ENCODE measurements at regions not wholly inside any gene's neighbourhood (a gene's known extent, or its start where the extent isn't known, plus 50 kb on each side); places are given as distances from the start of the nearest gene placed in this dataset.

DNA sequence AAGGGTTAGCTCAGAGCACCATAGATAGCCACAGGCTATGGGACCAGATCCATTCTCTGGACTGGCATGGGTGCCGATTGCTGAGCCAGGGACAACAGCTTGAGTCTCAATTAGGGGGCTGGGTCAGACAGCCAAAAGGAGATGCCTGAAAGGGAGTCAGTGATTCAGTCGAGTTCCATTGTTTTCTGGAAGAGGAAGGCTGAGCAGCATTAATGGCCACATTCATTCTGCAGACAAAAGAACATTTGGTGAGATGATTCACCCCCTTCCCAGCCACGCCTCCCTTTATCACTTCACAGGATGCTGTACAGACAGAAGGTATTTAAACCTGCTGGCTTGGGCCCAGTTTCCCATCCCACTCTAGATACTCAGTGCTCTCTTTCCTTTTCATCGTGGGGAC, 131.9 kb downstream of the ADAMTS15 start:
- CTCF ChIA-PET = no interaction called here
- intact Hi-C loops (cut with micrococcal nuclease) = no loop called here
- H3K27me3 Mint-ChIP-seq = no peaks in the 10 kb centered on the region
- H3K4me1 Mint-ChIP-seq (ENCODE audit: low read depth) = no peaks in the 10 kb centered on the region
- no peak overlapping the region for H3K4me3 Mint-ChIP-seq
- no peaks in the 10 kb centered on the region for H3K9me3 Mint-ChIP-seq
- H3K27ac Mint-ChIP-seq = no peak overlapping the region
- H3K36me3 Mint-ChIP-seq = no peaks in the 10 kb centered on the region
- POLR2A ChIA-PET = no interaction called here
- DNase-seq = no peak

DNA sequence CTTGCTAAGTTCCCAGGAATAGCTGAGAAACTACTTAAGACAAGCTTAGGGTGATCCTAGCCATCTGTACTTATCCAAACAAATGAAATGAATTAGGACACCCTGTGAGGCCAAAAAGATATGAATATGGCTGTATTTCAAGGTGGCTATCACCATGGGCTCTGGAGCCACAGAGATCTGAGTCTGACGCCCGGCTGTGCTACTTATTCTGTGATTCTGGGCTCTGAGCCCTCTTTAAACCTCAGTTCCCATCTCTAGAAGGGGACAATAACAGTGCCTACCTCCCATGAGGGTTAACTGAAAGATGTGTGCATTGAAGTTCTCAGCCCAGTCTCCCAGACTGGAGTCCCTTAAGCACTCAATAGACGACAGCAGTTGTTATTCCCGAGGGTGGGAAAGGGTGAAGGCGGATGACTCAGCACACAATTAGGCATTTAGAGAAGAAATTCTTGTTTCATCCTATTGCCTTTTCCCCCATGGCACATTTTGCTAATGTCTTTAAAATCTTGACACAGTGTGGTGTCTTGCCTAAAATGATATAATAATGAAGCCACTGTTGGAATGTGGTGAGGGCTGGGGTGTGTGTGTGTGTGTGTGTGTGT, 132.5 kb downstream of the ADAMTS15 start:
- Mint-ChIP-seq H3K27me3 (no peaks in the 10 kb centered on the region), H3K27ac (no peak overlapping the region), H3K4me3 (no peak overlapping the region), H3K36me3 (no peaks in the 10 kb centered on the region), H3K9me3 (no peaks in the 10 kb centered on the region), H3K4me1 (ENCODE audit: low read depth) (no peaks in the 10 kb centered on the region)
- ChIA-PET POLR2A (no interaction called here), CTCF (no interaction called here)
- DNase-seq = no peak
- intact Hi-C loops (cut with micrococcal nuclease) = no loop called here

DNA sequence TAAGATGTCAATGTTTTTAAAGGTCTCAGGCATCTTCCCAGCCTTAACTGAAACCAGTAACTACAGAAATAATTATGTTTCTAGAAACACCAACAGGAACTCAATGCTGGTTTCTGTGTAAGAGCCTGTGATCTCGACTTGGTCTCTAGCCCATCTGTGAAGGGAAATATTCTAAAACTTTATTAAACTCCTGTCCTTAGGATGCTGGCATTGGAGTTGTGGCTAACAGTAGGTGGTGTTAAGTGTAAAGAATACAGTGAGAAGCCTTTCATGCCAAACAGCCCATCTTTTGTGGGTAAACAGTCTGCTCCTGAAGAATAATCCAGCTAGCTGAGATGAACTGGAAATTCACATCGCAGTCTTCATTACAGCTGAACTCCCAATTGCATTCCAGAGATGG, 133.2 kb downstream of the ADAMTS15 start:
- POLR2A ChIA-PET = no interaction called here
- H3K27ac Mint-ChIP-seq = no peak overlapping the region

DNA sequence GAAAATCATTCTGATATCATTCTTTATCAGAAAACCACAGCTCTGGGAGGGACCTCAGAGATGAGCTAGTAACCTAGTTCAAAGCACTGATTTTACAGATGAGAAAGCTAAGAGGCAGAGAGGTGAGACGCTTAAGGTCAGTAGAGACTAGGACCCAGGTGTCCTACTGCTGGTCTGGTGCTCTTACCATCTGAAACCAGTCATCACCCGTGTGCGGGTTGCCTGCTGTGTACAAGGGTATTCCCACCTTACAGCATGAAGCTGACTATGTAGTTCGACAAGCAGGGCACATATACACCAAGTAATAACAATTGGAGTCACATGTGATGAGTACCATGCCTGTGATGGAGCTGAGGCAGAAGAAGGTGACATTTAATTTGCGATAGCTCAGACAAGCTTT, 133.7 kb downstream of the ADAMTS15 start:
- CTCF ChIA-PET = no interaction called here
- POLR2A ChIA-PET = no interaction called here
- H3K27me3 Mint-ChIP-seq = no peaks in the 10 kb centered on the region
- no peaks in the 10 kb centered on the region for H3K36me3 Mint-ChIP-seq
- intact Hi-C loops (cut with micrococcal nuclease) = no loop called here
- DNase-seq = no peak
- H3K4me3 Mint-ChIP-seq = no peak overlapping the region
- H3K27ac Mint-ChIP-seq = no peak overlapping the region
- peaks cover 2% of the 10 kb centered on the region for H3K9me3 Mint-ChIP-seq
- no peaks in the 10 kb centered on the region for H3K4me1 Mint-ChIP-seq (ENCODE audit: low read depth)

More for the DNA sequence above, 133.2 kb downstream of the ADAMTS15 start:
- CTCF ChIA-PET = no interaction called here
- intact Hi-C loops (cut with micrococcal nuclease) = no loop called here
- H3K9me3 Mint-ChIP-seq = peaks cover 2% of the 10 kb centered on the region
- H3K27me3 Mint-ChIP-seq = no peaks in the 10 kb centered on the region
- no peaks in the 10 kb centered on the region for H3K4me1 Mint-ChIP-seq (ENCODE audit: low read depth)
- no peak overlapping the region for H3K4me3 Mint-ChIP-seq
- DNase-seq = no peak
- no peaks in the 10 kb centered on the region for H3K36me3 Mint-ChIP-seq

DNA sequence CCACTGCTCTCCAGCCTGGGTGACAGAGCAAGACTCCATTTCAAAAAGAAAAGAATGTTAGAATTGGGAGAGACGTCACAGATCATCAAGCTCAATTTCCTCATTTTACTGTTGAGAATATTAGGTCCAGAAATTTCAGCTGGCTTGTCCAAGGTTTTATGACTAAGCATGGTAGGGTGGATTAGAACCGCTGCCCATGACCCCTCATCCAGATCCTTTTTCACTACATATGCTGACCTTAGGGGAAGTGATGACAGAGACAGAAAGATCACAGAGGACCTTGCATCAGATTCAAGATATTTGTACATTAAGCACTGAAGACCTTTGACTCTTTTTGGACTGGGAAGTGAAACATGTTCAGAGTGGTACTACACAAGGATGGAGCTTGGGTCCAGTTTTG, 134.5 kb downstream of the ADAMTS15 start:
- intact Hi-C loops (cut with micrococcal nuclease) = no loop called here
- Mint-ChIP-seq H3K4me1 (ENCODE audit: low read depth) (no peaks in the 10 kb centered on the region), H3K36me3 (no peaks in the 10 kb centered on the region), H3K9me3 (peaks cover 2% of the 10 kb centered on the region), H3K27ac (no peak overlapping the region), H3K4me3 (no peak overlapping the region), H3K27me3 (no peaks in the 10 kb centered on the region)
- DNase-seq = no peak
- CTCF ChIA-PET = no interaction called here
- POLR2A ChIA-PET = no interaction called here

DNA sequence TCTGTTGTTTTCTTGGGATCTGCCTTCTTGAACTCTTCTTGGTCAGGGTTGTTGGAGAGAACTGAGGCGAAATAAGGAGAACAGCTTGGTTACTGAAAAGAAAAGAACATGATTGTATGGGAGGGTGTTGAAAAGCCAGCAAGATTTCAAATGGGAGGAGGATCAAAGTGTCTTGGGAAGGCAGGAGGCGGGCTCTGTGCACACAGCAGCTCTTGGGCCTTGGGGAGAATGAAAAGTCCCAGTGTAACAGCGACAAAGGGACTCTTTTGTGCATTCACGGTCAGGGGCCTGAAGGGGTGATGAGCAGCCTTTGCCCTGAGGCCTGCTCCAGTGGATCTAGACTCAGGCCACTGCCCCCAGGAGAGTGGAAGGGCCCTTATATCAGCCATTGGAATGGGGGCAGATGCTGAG, 135.4 kb downstream of the ADAMTS15 start:
- no peaks in the 10 kb centered on the region for H3K36me3 Mint-ChIP-seq
- H3K4me1 Mint-ChIP-seq (ENCODE audit: low read depth) = no peaks in the 10 kb centered on the region
- DNase-seq = no peak
- ChIA-PET POLR2A (no interaction called here), CTCF (no interaction called here)
- intact Hi-C loops (cut with micrococcal nuclease) = no loop called here
- H3K27me3 Mint-ChIP-seq = no peaks in the 10 kb centered on the region
- no peak overlapping the region for H3K4me3 Mint-ChIP-seq
- peaks cover 2% of the 10 kb centered on the region for H3K9me3 Mint-ChIP-seq
- no peak overlapping the region for H3K27ac Mint-ChIP-seq

DNA sequence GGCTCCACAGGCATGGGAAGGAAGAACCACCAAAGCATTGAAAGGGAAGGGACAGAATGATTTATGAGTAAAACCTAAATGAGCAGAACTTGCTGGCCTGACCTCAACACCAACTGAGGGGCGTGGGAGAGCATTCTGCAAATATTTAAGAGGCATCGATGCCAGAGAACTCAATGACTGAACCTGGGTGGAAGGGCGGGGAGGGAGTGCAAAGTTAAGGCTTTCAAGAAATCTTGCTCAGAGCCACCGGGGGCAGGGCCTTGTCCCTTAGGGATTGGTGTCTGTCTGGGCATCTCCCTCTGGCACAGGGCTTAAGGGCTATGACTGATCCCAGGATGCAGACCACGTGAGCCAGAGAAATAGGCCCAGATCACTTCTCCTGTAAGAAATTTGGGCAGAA, 137.1 kb downstream of the ADAMTS15 start:
- peaks cover 2% of the 10 kb centered on the region for H3K9me3 Mint-ChIP-seq
- intact Hi-C loops (cut with micrococcal nuclease) = no loop called here
- POLR2A ChIA-PET = no interaction called here

DNA sequence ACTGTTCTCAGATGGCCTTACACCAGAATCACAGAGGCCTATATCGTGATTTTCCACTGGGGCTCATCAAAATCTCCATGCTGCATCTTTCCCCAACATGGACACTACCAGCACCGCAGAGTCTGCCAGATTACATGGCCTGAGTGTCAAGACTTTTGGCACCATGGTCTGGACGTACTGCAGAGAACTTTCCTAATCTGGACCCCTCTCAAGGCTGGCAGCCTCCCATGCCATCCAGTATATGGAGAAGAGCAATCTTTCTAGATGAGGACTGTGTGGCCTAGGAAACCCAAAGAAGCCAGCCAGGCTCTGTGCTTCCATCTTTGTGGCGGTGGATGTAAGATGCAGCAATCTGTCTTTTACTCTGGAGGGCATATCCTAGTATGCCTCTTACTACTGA, 139.2 kb downstream of the ADAMTS15 start:
- Mint-ChIP-seq H3K4me3 (no peak overlapping the region), H3K36me3 (no peaks in the 10 kb centered on the region), H3K9me3 (peaks cover 2% of the 10 kb centered on the region), H3K27me3 (peaks cover 4% of the 10 kb centered on the region), H3K27ac (no peak overlapping the region), H3K4me1 (ENCODE audit: low read depth) (no peaks in the 10 kb centered on the region)
- no peak for DNase-seq
- ChIA-PET CTCF (no interaction called here), POLR2A (no interaction called here)
- intact Hi-C loops (cut with micrococcal nuclease) = no loop called here

More for the DNA sequence above, 137.1 kb downstream of the ADAMTS15 start:
- Mint-ChIP-seq H3K36me3 (no peaks in the 10 kb centered on the region), H3K4me1 (ENCODE audit: low read depth) (no peaks in the 10 kb centered on the region), H3K27ac (no peak overlapping the region), H3K4me3 (no peak overlapping the region), H3K27me3 (peaks cover 2% of the 10 kb centered on the region)
- DNase-seq = no peak
- CTCF ChIA-PET = no interaction called here

DNA sequence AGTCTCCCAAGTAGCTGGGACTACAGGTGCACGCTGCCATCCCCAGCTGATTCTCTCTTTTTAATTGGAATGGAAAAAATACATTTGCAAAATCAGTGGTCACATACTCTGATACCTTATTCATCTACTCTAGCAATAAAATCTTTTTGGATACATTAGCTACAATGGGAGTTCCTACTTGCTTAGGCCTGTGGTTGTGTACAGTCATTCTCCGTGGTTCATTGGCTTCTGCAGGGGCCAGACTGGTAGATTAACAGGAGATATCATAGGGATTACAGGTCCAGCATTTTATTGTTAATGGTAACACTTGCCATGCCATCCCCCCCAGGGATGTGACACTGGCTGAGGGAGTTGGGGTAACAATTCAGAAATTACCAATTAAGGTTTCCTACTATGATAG, 140.0 kb downstream of the ADAMTS15 start:
- intact Hi-C loops (cut with micrococcal nuclease) = no loop called here
- ChIA-PET CTCF (no interaction called here), POLR2A (no interaction called here)
- Mint-ChIP-seq H3K27me3 (peaks cover 4% of the 10 kb centered on the region), H3K4me1 (ENCODE audit: low read depth) (no peaks in the 10 kb centered on the region), H3K36me3 (no peaks in the 10 kb centered on the region), H3K27ac (no peak overlapping the region), H3K4me3 (no peak overlapping the region), H3K9me3 (peaks cover 2% of the 10 kb centered on the region)
- DNase-seq = no peak

DNA sequence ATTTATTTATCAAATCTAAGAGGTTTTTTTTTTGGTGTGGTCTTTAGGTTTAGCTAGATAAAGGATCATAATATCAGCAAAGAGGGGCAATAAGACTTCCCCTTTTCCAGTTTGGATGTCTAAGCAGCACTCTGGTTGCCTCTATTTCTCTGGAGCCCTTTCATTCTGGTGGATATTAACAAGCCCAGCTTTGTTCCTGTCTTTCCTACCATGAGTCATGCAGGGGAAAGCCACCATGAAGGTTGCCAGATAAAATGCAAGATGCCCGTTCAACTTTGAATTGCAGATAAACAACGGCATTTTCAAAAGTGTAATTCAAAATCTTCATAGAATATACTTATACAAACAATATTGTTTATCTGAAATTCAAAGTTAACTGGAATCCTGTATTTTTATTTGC, 143.6 kb downstream of the ADAMTS15 start:
- no peak overlapping the region for H3K27ac Mint-ChIP-seq
- intact Hi-C loops (cut with micrococcal nuclease) = no loop called here

DNA sequence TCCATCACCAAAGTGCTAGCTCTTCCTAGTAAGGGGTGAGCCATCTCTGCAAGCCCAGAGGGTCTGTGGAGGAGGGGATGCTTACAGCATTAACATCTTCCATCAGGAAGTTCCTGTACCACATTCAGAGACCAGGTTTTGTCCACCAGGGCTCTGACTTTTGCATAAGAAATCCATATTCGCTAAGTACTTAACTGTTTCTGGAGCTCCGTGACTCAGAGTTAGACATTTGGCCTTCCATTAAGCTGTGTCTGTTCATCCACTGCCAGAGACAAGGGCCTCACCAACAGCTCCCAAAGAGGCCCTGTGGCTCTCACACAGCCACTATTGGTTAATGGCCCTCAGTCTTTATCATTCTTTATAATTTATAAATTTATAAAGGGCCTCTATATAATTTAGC, 144.6 kb downstream of the ADAMTS15 start:
- Mint-ChIP-seq H3K36me3 (no peaks in the 10 kb centered on the region), H3K27ac (no peak overlapping the region), H3K4me3 (no peak overlapping the region), H3K9me3 (no peaks in the 10 kb centered on the region), H3K27me3 (peaks cover 5% of the 10 kb centered on the region), H3K4me1 (ENCODE audit: low read depth) (no peaks in the 10 kb centered on the region)
- ChIA-PET CTCF (no interaction called here), POLR2A (no interaction called here)
- DNase-seq = no peak
- intact Hi-C loops (cut with micrococcal nuclease) = no loop called here

More for the DNA sequence above, 143.6 kb downstream of the ADAMTS15 start:
- ChIA-PET CTCF (no interaction called here), POLR2A (no interaction called here)
- H3K36me3 Mint-ChIP-seq = no peaks in the 10 kb centered on the region
- no peak overlapping the region for H3K4me3 Mint-ChIP-seq
- H3K27me3 Mint-ChIP-seq = peaks cover 5% of the 10 kb centered on the region
- H3K4me1 Mint-ChIP-seq (ENCODE audit: low read depth) = no peaks in the 10 kb centered on the region
- no peak for DNase-seq
- no peaks in the 10 kb centered on the region for H3K9me3 Mint-ChIP-seq

DNA sequence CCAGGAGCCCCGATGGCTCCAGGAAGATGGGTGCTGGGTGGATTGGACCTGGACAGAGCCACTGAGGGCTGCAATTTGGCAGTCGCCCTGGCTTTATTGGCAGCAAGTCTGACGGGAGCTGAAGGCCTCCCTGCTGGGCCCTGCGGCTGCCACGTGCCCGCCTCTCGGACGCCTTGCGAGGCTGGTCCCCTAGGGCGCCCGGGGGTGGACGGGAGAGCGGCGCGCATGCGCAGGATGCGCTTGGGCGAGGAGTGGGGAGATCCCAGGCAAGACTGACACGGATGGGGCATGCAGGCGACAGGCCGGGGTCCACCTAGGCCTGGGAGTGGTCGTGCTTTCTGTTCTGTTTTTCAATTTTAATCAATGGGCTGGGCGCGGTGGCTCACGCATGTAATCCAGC, 150.0 kb downstream of the ADAMTS15 start:
- ChIA-PET CTCF (no interaction called here), POLR2A (no interaction called here)
- Mint-ChIP-seq H3K27me3 (peaks cover 2% of the 10 kb centered on the region), H3K4me3 (no peak overlapping the region), H3K27ac (no peak overlapping the region), H3K9me3 (no peaks in the 10 kb centered on the region), H3K4me1 (ENCODE audit: low read depth) (no peaks in the 10 kb centered on the region), H3K36me3 (no peaks in the 10 kb centered on the region)
- DNase-seq = no peak
- intact Hi-C loops (cut with micrococcal nuclease) = no loop called here

DNA sequence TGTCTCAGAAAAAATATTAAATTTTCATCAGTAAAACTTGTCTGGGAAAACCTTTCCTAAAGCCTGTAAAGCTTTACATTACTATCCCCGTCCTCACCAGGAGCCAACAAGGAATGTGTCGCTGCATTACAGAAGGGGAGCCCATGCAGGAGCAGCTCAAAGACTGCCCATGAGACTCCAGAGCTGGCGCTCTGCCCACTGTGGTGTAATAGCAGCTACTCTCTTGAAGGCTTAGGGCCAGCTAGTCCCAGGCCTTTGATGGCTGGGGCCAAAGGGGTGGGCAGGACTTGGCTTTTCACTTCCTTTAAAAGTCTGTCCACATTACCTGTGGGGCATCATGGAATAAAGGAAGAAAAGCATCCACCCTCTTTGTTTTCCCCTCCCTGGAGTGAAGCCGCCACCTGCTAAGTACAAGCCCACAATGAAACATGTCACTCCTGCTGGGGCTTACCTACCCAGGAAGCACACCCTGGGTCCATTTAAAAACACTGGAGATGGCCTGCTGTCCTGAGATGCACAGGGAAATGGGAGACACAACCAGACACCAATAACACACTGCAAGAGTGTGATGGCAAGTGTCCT, 150.7 kb downstream of the ADAMTS15 start:
- intact Hi-C loops (cut with micrococcal nuclease) = no loop called here
- H3K4me3 Mint-ChIP-seq = no peak overlapping the region
- no peaks in the 10 kb centered on the region for H3K27me3 Mint-ChIP-seq
- no peak overlapping the region for H3K27ac Mint-ChIP-seq
- no peaks in the 10 kb centered on the region for H3K9me3 Mint-ChIP-seq
- no peaks in the 10 kb centered on the region for H3K36me3 Mint-ChIP-seq
- ChIA-PET POLR2A (no interaction called here), CTCF (no interaction called here)
- no peak for DNase-seq
- no peaks in the 10 kb centered on the region for H3K4me1 Mint-ChIP-seq (ENCODE audit: low read depth)
